GM12865 (cell line): ENCODE measurements at regions not wholly inside any gene's neighbourhood (a gene's known extent, or its start where the extent isn't known, plus 50 kb on each side); places are given as distances from the start of the nearest gene placed in this dataset.

Experiments used
- DNase-seq: peaks from one replicate; pipeline ENCODE4 v3.0.0; 2010; ENCODE audit warnings: low read depth
- H3K4me3 ChIP-seq: 2 replicates; pipeline ENCODE4 v1.5.1; 2011; ENCODE audit warnings: mild to moderate bottlenecking, low read depth, low read length, control low read depth
- CTCF ChIP-seq: IDR thresholded peaks from 2 replicates; pipeline ENCODE4 v1.5.1; 2011; ENCODE audit warnings: low read length, control low read depth, low read depth, inconsistent platforms; ENCODE audit not compliant: insufficient read depth; ENCODE audit errors: missing control alignments

GRCh38 chr16:64308721-64309120 is 813.1 kb downstream of the CDH11 start:
- TF ChIP-seq CTCF = no peak

DNA sequence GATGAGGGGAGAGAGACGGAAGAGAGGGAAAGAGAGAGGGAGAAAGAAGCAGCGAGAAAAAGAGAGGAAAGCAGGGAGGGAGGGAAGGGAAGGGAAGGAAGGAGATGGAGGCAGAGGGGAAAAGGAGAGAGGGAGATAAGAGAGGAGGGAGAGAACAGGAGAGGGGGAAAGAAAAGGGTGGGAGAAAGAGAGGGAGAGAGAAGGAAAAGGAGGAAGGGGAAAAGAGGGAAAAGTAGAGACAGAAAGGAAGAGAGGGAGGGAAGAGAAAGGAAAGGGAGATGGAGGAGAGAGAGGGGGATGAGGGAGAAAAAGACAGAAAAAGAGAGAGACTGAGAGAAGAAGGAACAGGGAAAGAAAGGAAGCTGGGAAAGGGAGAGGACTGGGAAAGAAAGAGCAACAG is 814.4 kb downstream of the CDH11 start:
- no peak for TF ChIP-seq CTCF
- no peak for DNase-seq
- H3K4me3 ChIP-seq = no peak overlapping the region

More at GRCh38 chr16:64308721-64309120, 813.1 kb downstream of the CDH11 start:
- no peak for DNase-seq
- H3K4me3 ChIP-seq = no peak overlapping the region

GRCh38 chr16:64305663-64306062 is 816.2 kb downstream of the CDH11 start:
- H3K4me3 ChIP-seq = no peak overlapping the region
- no peak for DNase-seq
- TF ChIP-seq CTCF = no peak

GRCh38 chr16:64304951-64305350 is 816.9 kb downstream of the CDH11 start:
- H3K4me3 ChIP-seq = no peak overlapping the region
- TF ChIP-seq CTCF = no peak
- DNase-seq = no peak

GRCh38 chr16:64304396-64304795 is 817.5 kb downstream of the CDH11 start:
- no peak overlapping the region for H3K4me3 ChIP-seq
- no peak for DNase-seq
- TF ChIP-seq CTCF = no peak

- H3K4me3 ChIP-seq = no peak overlapping the region
- DNase-seq = no peak
- no peak for TF ChIP-seq CTCF
Measured at GRCh38 chr16:64297863-64298600, 823.8 kb downstream of the CDH11 start.

DNA sequence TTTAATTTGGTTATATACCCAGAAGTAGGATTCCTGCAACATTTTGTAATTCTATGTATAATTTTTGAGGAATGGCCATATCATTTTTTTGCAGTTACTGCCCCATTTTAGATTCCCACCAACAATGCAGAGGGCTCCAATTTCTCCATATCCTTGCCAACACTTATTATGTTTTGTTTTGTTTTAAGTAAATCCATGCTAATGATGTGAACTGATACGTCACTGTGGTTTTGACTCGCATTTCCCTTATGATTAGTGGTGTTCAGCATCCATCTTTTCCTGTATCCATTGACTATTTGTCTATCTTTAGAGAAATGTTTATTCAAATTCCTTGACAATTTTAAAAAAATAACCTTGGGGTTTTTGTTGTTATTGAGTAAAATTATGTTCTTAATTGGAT is 826.4 kb downstream of the CDH11 start:
- DNase-seq = no peak
- no peak for TF ChIP-seq CTCF
- H3K4me3 ChIP-seq = no peak overlapping the region
